Hepatocyte (in vitro differentiated cells): ENCODE measurements at regions not wholly inside any gene's neighbourhood (a gene's known extent, or its start where the extent isn't known, plus 50 kb on each side); places are given as distances from the start of the nearest gene placed in this dataset.

ENCODE experiments used
- CTCF ChIP-seq: fragments of 200-600 bp; sonication (generic); IDR thresholded peaks from 2 replicates; pipeline ENCODE4 v1.5.1; 2016; ENCODE audit warnings: antibody characterized with exemption, mild to moderate bottlenecking; ENCODE audit not compliant: poor library complexity
- EZH2 ChIP-seq: fragments of 200-600 bp; sonication (generic); IDR thresholded peaks from 2 replicates; pipeline ENCODE4 v1.6.1; 2016; ENCODE audit warnings: antibody characterized with exemption, mild to moderate bottlenecking, borderline replicate concordance
- EZH2phosphoT487 ChIP-seq: fragments of 200-600 bp; sonication (generic); IDR thresholded peaks from one replicate; pipeline ENCODE4 v1.6.1; 2018; ENCODE audit warnings: antibody characterized with exemption, mild to moderate bottlenecking, low read depth, moderate library complexity; ENCODE audit not compliant: unreplicated experiment, severe bottlenecking

GRCh38 chr6:129923530-129924250 lies 62.6 kb upstream of the TMEM244 start:
- no peak for TF ChIP-seq CTCF
- TF ChIP-seq EZH2, result no peak
- no peak for TF ChIP-seq EZH2phosphoT487
